ENCODE measurements at regions not wholly inside any gene's neighbourhood (a gene's known extent, or its start where the extent isn't known, plus 50 kb on each side); places are given as distances from the start of the nearest gene placed in this dataset.
"Not testable (repeated sequence)": the region's sequence is repeated elsewhere in the genome, so short reads cannot be mapped to it uniquely, and the experiment has no call there.

GRCh38 chr7:149961878-149962277, 88.1 kb downstream of the ATP6V0E2 start:
- H3K27ac ChIP-seq (ENCODE audit: low read depth in 1 of 2, low read length in 1 of 2); H3K4me3 ChIP-seq (ENCODE audit: low read length in 2 of 2); H3K36me3 ChIP-seq (ENCODE audit: control insufficient read depth in 2 of 2, insufficient read depth in 2 of 2, low read length in 1 of 2); DNase-seq (ENCODE audit: low read depth in 6 of 9, low spot score in 9 of 9); H3K4me1 ChIP-seq (ENCODE audit: control insufficient read depth in 2 of 2, insufficient read depth in 2 of 2, low read length in 2 of 2); H3K9me3 ChIP-seq (ENCODE audit: control insufficient read depth in 2 of 2, insufficient read depth in 1 of 2, low read length in 1 of 2); H3K27me3 ChIP-seq (ENCODE audit: control insufficient read depth in 2 of 2, insufficient read depth in 1 of 2, low read length in 1 of 2): not testable (repeated sequence)
- WGBS: 78% methylated on average over 2 of the region's 2 CpGs

- WGBS: 82% methylated on average over 8 of the region's 8 CpGs
- H3K9me3 ChIP-seq (ENCODE audit: control insufficient read depth in 2 of 2, insufficient read depth in 1 of 2, low read length in 1 of 2); H3K27me3 ChIP-seq (ENCODE audit: control insufficient read depth in 2 of 2, insufficient read depth in 1 of 2, low read length in 1 of 2); H3K4me3 ChIP-seq (ENCODE audit: low read length in 2 of 2); H3K4me1 ChIP-seq (ENCODE audit: control insufficient read depth in 2 of 2, insufficient read depth in 2 of 2, low read length in 2 of 2); H3K36me3 ChIP-seq (ENCODE audit: control insufficient read depth in 2 of 2, insufficient read depth in 2 of 2, low read length in 1 of 2); DNase-seq (ENCODE audit: low read depth in 6 of 9, low spot score in 9 of 9): not testable (repeated sequence)
- peak overlapping the region in 1 of 2 donors; percentile 18 for H3K27ac ChIP-seq (ENCODE audit: low read depth in 1 of 2, low read length in 1 of 2)
These were observed 89.0 kb downstream of the ATP6V0E2 start for GRCh38 chr7:149962685-149963319.

- not testable (repeated sequence) for H3K4me3 ChIP-seq (ENCODE audit: low read length in 2 of 2); H3K4me1 ChIP-seq (ENCODE audit: control insufficient read depth in 2 of 2, insufficient read depth in 2 of 2, low read length in 2 of 2); H3K9me3 ChIP-seq (ENCODE audit: control insufficient read depth in 2 of 2, insufficient read depth in 1 of 2, low read length in 1 of 2); DNase-seq (ENCODE audit: low read depth in 6 of 9, low spot score in 9 of 9); H3K27me3 ChIP-seq (ENCODE audit: control insufficient read depth in 2 of 2, insufficient read depth in 1 of 2, low read length in 1 of 2); H3K27ac ChIP-seq (ENCODE audit: low read depth in 1 of 2, low read length in 1 of 2); H3K36me3 ChIP-seq (ENCODE audit: control insufficient read depth in 2 of 2, insufficient read depth in 2 of 2, low read length in 1 of 2)
- WGBS: 90% methylated on average over 4 of the region's 5 CpGs
These were observed 90.2 kb downstream of the ATP6V0E2 start for GRCh38 chr7:149963985-149964384.

- not testable (repeated sequence) for H3K9me3 ChIP-seq (ENCODE audit: control insufficient read depth in 2 of 2, insufficient read depth in 1 of 2, low read length in 1 of 2); H3K27ac ChIP-seq (ENCODE audit: low read depth in 1 of 2, low read length in 1 of 2)
These were observed 92.7 kb downstream of the ATP6V0E2 start for GRCh38 chr7:149966444-149966843.

GRCh38 chr7:149972977-149973376, 99.2 kb downstream of the ATP6V0E2 start:
- not testable (repeated sequence) for H3K9me3 ChIP-seq (ENCODE audit: control insufficient read depth in 2 of 2, insufficient read depth in 1 of 2, low read length in 1 of 2)

More at GRCh38 chr7:149966444-149966843, 92.7 kb downstream of the ATP6V0E2 start:
- H3K36me3 ChIP-seq (ENCODE audit: control insufficient read depth in 2 of 2, insufficient read depth in 2 of 2, low read length in 1 of 2); H3K4me3 ChIP-seq (ENCODE audit: low read length in 2 of 2); DNase-seq (ENCODE audit: low read depth in 6 of 9, low spot score in 9 of 9); H3K27me3 ChIP-seq (ENCODE audit: control insufficient read depth in 2 of 2, insufficient read depth in 1 of 2, low read length in 1 of 2); H3K4me1 ChIP-seq (ENCODE audit: control insufficient read depth in 2 of 2, insufficient read depth in 2 of 2, low read length in 2 of 2): not testable (repeated sequence)
- WGBS: 57% methylated on average over 2 of the region's 2 CpGs

GRCh38 chr7:149973681-149974080, 99.9 kb downstream of the ATP6V0E2 start:
- WGBS: 95% methylated on average over 6 of the region's 11 CpGs
- H3K4me1 ChIP-seq (ENCODE audit: control insufficient read depth in 2 of 2, insufficient read depth in 2 of 2, low read length in 2 of 2); H3K4me3 ChIP-seq (ENCODE audit: low read length in 2 of 2); H3K36me3 ChIP-seq (ENCODE audit: control insufficient read depth in 2 of 2, insufficient read depth in 2 of 2, low read length in 1 of 2); H3K27me3 ChIP-seq (ENCODE audit: control insufficient read depth in 2 of 2, insufficient read depth in 1 of 2, low read length in 1 of 2); H3K27ac ChIP-seq (ENCODE audit: low read depth in 1 of 2, low read length in 1 of 2); DNase-seq (ENCODE audit: low read depth in 6 of 9, low spot score in 9 of 9); H3K9me3 ChIP-seq (ENCODE audit: control insufficient read depth in 2 of 2, insufficient read depth in 1 of 2, low read length in 1 of 2): not testable (repeated sequence)

More at GRCh38 chr7:149972977-149973376, 99.2 kb downstream of the ATP6V0E2 start:
- H3K27me3 ChIP-seq (ENCODE audit: control insufficient read depth in 2 of 2, insufficient read depth in 1 of 2, low read length in 1 of 2); DNase-seq (ENCODE audit: low read depth in 6 of 9, low spot score in 9 of 9); H3K4me1 ChIP-seq (ENCODE audit: control insufficient read depth in 2 of 2, insufficient read depth in 2 of 2, low read length in 2 of 2); H3K4me3 ChIP-seq (ENCODE audit: low read length in 2 of 2); H3K27ac ChIP-seq (ENCODE audit: low read depth in 1 of 2, low read length in 1 of 2); H3K36me3 ChIP-seq (ENCODE audit: control insufficient read depth in 2 of 2, insufficient read depth in 2 of 2, low read length in 1 of 2): not testable (repeated sequence)
- 96% methylated on average over 10 of the region's 10 CpGs for WGBS

- H3K27ac ChIP-seq (ENCODE audit: low read depth in 1 of 2, low read length in 1 of 2); H3K9me3 ChIP-seq (ENCODE audit: control insufficient read depth in 2 of 2, insufficient read depth in 1 of 2, low read length in 1 of 2); DNase-seq (ENCODE audit: low read depth in 6 of 9, low spot score in 9 of 9); H3K4me3 ChIP-seq (ENCODE audit: low read length in 2 of 2); H3K36me3 ChIP-seq (ENCODE audit: control insufficient read depth in 2 of 2, insufficient read depth in 2 of 2, low read length in 1 of 2); H3K4me1 ChIP-seq (ENCODE audit: control insufficient read depth in 2 of 2, insufficient read depth in 2 of 2, low read length in 2 of 2); H3K27me3 ChIP-seq (ENCODE audit: control insufficient read depth in 2 of 2, insufficient read depth in 1 of 2, low read length in 1 of 2): not testable (repeated sequence)
- WGBS: 27% methylated on average over 4 of the region's 4 CpGs
These were observed 101.8 kb downstream of the ATP6V0E2 start for GRCh38 chr7:149975608-149976007.

GRCh38 chr7:149978537-149978936, 104.8 kb downstream of the ATP6V0E2 start:
- not testable (repeated sequence) for H3K4me1 ChIP-seq (ENCODE audit: control insufficient read depth in 2 of 2, insufficient read depth in 2 of 2, low read length in 2 of 2); H3K9me3 ChIP-seq (ENCODE audit: control insufficient read depth in 2 of 2, insufficient read depth in 1 of 2, low read length in 1 of 2); H3K27me3 ChIP-seq (ENCODE audit: control insufficient read depth in 2 of 2, insufficient read depth in 1 of 2, low read length in 1 of 2); H3K36me3 ChIP-seq (ENCODE audit: control insufficient read depth in 2 of 2, insufficient read depth in 2 of 2, low read length in 1 of 2); H3K27ac ChIP-seq (ENCODE audit: low read depth in 1 of 2, low read length in 1 of 2); H3K4me3 ChIP-seq (ENCODE audit: low read length in 2 of 2); DNase-seq (ENCODE audit: low read depth in 6 of 9, low spot score in 9 of 9)
- 97% methylated on average over 3 of the region's 3 CpGs for WGBS

- not testable (repeated sequence) for DNase-seq (ENCODE audit: low read depth in 6 of 9, low spot score in 9 of 9)
These were observed 105.2 kb downstream of the ATP6V0E2 start for GRCh38 chr7:149978944-149979343.

More at GRCh38 chr7:149978944-149979343, 105.2 kb downstream of the ATP6V0E2 start:
- WGBS: 89% methylated on average over 10 of the region's 10 CpGs
- not testable (repeated sequence) for H3K27ac ChIP-seq (ENCODE audit: low read depth in 1 of 2, low read length in 1 of 2); H3K36me3 ChIP-seq (ENCODE audit: control insufficient read depth in 2 of 2, insufficient read depth in 2 of 2, low read length in 1 of 2); H3K27me3 ChIP-seq (ENCODE audit: control insufficient read depth in 2 of 2, insufficient read depth in 1 of 2, low read length in 1 of 2); H3K4me3 ChIP-seq (ENCODE audit: low read length in 2 of 2); H3K9me3 ChIP-seq (ENCODE audit: control insufficient read depth in 2 of 2, insufficient read depth in 1 of 2, low read length in 1 of 2); H3K4me1 ChIP-seq (ENCODE audit: control insufficient read depth in 2 of 2, insufficient read depth in 2 of 2, low read length in 2 of 2)
